Head of caudate nucleus (tissue), 42 donors: ENCODE measurements at regions not wholly inside any gene's neighbourhood (a gene's known extent, or its start where the extent isn't known, plus 50 kb on each side); places are given as distances from the start of the nearest gene placed in this dataset.
"Not testable (repeated sequence)": the region's sequence is repeated elsewhere in the genome, so short reads cannot be mapped to it uniquely, and the experiment has no call there.

Experiments
- DNase-seq, 42 donors: peaks; one replicate each; pipeline versions ENCODE4 v3.0.0 to v3.0.0-alpha.2; 2020 to 2021; ENCODE audit warnings: mixed read lengths in 7 of 42
- intact Hi-C: fragments of 100-400 bp; cut with DNase I; formaldehyde crosslinking; loops from one replicate; pipeline ENCODE4 v1.15.0; 2022

DNA sequence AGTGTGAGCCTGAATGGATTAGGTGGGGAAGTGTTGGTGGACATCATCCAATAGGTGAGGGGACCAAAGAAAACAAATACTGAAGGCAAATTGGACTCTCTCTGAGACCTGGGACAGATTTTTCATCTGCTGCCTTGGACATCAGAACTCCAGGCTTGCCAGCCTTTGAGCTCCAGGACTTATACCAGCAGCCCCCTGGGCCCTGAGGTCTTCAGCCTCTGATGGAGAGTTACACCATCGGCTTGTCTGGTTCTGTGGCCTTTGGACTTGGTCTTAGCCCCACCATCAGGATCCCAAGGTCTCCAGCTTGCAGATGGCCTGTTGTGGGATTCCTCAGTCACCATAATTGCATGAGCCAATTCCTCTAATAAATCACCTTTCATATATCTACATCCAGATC, 80.8 kb upstream of the SLC8A3 start:
- intact Hi-C loops, result no loop called here
- no peak for DNase-seq

DNA sequence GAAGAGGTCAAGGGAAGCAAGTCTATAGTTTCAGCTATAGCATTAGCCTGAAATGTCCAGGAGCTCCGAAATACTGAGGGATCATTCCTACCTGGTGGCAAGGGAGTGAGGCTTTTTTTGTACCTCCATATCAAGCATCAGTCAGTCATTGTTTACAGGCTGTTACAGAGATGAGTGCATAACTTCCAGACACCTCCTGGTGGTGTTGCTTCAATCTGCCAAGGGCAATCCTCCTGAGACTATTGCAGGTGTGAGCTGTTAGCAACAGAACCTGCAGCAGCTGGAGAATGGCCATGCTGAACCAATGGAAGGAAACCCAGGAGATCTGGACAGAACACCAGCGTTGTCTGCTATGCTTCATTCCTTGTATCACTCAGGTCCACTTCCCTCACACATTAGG, 80.0 kb upstream of the SLC8A3 start:
- intact Hi-C loops, result no loop called here

DNA sequence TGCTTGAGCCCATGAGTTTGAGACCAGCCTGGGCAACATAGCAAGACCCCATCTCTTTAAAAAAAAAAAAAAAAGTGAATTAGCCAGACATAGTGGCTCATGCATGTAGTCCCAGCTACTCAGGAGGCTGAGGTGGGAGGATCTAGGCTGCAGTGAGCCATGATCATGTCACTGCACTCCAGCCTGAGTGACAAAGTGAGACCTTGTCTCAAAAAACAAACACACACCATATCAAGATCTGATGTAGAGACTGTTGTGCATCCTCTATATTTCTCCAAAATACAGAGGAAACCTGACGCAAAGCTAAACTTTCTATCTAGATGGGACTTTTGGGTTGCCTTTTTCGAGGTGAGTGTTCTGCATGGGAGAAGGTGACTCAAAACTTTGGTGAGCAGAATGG, 77.4 kb upstream of the SLC8A3 start:
- DNase-seq, result no peak
- intact Hi-C loops, result no loop called here

More for the DNA sequence above, 80.0 kb upstream of the SLC8A3 start:
- no peak for DNase-seq

DNA sequence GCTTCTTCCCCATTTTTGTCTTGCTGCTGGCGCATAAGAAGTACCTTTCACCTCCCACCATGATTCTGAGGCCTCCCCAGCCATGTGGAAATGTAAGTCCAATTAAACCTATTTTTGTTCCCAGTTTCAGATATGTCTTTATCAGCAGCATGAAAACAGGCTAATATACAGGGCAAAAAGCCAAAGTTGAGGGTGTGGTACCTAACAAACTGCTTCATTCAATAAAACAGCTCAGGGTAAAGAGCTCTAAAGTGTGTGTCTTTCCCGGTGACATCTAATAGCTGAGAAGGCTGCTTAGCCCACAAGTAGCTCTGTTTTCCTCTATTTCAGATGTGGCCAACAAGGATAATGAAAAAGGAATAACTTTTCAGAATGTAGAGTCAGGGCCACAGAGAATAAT, 76.7 kb upstream of the SLC8A3 start:
- no peak for DNase-seq
- intact Hi-C loops, result no loop called here

DNA sequence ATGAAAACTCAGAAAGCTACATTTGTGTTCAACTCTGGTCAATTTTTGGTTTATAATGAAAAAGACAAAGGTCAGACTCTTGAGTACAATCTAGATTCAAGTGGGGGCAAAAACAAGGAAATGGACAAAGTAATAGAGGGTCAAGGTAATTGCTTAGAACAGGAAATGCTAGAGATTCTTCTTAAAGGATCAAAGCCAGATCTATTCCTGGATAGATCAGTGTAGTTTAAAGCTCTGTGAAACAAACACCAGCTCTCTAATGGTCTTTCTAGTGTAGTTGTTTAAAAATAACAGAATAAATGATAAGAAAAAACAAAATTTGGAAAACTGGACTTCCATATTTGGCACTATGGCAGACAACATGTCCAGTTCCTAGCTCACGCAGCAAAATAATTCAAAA, 70.7 kb upstream of the SLC8A3 start:
- no peak for DNase-seq
- intact Hi-C loops, result no loop called here

DNA sequence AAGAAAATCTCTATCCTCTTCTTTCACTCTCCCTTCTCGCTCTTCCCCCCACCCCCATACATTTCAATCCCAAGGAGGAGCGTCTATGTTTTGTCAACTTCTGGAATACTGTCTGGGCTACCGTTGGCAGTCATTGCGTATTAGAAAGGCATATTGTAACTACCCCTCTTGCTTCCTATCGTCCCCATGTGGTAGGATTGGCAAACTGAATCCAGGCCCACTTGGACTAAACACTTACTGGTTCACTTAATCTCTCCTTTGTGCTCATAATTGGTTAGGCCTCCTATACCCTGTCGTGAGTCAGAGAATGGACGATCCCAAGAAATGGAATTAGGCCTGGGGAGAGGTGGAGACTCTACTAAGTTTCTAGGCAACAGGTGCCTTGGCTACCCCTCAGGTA, 68.8 kb upstream of the SLC8A3 start:
- no peak for DNase-seq
- intact Hi-C loops, result no loop called here

DNA sequence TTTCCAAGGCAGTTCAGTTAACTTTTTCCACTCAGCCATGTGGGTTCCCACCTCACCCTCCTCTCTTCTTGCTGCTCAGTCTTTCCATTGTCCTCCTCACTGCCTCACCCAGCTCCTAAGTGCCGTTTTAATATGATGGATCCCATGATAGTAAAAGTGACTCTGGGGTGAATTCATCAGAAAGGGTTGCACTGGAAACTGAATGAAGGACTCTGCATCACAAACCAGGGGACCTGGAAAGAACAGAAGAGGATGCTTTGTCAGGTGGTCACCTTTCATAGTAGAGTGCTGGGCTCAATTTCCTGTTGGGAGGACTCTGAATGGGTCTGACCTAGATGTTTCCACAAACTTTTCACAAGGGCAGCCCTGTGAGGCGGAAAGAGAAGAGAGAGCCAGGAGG, 67.8 kb upstream of the SLC8A3 start:
- DNase-seq, result no peak
- intact Hi-C loops, result no loop called here

DNA sequence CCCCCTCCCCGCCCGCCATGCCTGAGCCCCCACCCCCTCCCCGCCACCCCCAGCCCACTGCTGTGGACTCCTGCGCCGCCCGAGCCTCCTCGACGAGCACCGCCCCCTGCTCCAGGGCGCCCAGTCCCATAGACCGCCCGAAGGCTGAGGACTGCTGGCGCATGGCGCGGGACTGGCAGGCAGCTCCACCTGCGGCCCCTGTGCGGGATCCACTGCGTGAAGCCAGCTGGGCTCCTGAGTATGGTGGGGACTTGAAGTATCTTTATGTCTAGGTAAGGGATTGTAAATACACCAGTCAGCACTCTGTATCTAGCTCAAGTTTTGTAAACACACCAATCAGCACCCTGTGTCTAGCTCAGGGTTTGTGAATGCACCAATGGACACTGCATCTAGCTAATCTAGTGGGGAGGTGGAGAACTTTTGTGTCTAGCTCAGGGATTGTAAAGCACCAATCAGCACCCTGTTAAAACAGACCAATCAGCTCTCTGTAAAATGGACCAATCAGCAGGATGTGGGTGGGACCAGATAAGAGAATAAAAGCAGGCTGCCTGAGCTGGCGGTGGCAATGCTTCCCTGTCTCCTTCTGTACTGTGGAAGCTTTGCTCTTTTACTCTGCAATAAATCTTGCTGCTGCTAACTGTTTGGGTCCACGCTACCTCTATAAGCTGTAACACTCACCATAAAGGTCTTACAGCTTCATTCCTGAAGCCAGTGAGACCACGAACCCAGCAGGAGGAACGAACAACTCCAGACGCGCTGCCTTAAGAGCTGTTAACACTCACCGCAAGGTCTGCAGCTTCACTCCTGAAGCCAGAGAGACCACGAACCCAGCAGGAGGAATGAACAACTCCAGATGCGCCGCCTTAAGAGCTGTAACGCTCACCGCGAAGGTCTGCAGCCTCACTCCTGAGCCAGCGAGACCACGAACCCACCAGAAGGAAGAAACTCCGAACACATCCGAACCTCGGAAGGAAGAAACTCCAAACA, 66.6 kb upstream of the SLC8A3 start:
- DNase-seq, intact Hi-C loops: not testable (repeated sequence)

DNA sequence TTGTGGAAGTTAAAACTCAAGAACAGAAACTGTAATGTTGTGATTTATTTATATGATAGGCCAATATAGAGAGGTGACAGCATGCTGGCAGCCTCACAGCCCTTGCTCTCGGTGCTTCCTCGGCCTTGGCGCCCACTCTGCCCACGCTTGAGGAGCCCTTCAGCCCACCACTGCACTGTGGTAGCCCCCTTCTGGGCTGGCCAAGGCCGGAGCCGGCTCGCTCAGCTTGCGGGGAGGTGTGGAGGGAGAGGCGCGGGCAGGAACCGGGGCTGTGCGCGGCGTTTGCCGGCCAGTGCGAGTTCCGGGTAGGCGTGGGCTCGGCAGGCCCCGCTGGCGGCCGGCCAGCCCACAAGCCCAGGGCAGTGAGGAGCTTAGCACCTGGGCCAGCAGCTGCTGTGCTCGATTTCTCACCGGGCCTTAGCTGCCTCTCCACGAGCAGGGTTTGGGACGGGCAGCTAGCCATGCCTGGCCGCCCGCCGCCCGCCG, 65.8 kb upstream of the SLC8A3 start:
- peak in 5 of 42 donors; percentile 2 to 27 (median 13) for DNase-seq

DNA sequence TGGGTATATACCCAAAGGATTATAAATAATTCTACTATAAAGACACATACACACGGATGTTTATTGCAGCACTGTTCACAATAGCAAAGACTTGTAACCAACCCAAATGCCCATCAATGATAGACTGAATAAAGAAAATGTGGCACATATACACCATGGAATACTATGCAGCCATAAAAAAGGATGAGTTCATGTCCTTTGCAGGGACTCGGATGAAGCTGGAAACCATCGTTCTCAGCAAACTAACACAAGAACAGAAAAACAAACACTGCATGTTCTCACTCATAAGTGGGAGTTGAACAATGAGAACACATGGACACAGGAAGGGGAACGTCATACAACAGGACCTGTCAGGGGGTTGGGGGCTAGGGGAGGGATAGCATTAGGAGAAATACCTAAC, 64.8 kb upstream of the SLC8A3 start:
- DNase-seq, intact Hi-C loops: not testable (repeated sequence)

More for the DNA sequence above, 65.8 kb upstream of the SLC8A3 start:
- intact Hi-C loops, result no loop called here

DNA sequence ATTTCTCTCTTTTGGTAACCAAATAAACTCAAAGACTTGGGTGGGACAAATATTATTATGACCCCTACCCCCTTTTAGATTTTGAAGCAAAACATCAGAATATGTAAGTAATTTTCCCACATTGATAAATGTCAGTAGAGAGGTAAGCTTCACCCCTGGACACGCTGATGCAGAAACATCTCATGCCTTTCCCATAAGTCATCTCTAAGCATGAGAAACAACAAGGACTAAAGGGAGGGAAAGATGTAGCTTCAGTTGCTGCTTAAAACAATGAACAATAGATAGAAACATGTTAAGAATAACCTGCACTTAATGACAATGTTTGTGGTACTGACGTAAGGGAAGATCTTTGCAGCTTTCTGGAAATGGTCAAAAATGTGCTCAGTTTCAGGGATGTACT, 56.3 kb upstream of the SLC8A3 start:
- no peak for DNase-seq
- intact Hi-C loops, result no loop called here

DNA sequence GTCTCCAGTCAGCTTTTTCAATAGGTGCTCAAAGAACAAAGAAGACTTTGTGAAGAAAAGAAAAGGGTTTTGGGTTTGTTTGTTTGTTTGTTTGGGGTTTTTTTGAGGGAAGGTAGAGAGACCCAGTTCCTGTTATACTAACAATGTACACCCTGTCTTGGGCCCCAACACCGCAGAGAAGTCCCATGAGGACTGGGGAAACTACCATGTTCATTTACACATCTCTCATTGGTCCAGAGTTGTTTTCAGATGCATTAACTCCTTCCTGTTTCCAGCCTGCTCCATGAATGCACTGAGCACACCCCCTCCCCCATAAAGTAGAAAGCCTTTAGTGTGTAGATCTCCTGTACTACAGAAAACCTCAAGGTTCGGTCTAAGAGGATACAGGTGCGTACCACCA, 51.1 kb upstream of the SLC8A3 start:
- no peak for DNase-seq
- intact Hi-C loops, result no loop called here

DNA sequence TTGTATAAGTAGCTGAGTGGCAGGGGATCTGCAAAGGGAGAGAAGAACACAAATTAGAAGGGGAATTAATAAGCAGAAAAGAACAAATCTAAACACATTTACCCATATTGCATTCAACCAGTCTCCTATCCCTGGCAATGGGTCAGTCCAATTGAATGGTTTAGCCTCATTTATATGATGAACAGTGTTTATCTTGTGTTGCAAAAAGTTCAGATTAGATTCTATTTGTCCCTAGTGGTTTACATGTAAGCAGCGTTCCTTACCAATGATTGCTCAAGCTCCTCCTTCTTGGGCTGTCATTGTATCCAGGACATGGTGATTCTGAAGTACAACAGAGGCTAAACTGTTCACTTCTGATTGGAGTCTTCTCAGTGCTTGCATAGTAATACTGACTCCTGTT, 49.9 kb upstream of the SLC8A3 start:
- DNase-seq, intact Hi-C loops: not testable (repeated sequence)
